Loucy (cell line): ENCODE measurements at regions not wholly inside any gene's neighbourhood (a gene's known extent, or its start where the extent isn't known, plus 50 kb on each side); places are given as distances from the start of the nearest gene placed in this dataset.

Experiments used
- H2AFZ ChIP-seq: fragments of 200-600 bp; sonication (generic); 2 replicates; pipeline ENCODE4 v1.6.0; 2016; ENCODE audit warnings: antibody characterized with exemption, mild to moderate bottlenecking, low read length, moderate library complexity
- H3F3A ChIP-seq: fragments of 200-600 bp; 2 replicates; pipeline ENCODE4 v1.6.0; 2016; ENCODE audit warnings: antibody characterized with exemption, low read depth, mild to moderate bottlenecking
- H3K27me3 ChIP-seq: fragments of 200-600 bp; sonication (generic); 2 replicates; pipeline ENCODE4 v1.6.1; 2014; ENCODE audit warnings: low read length, mild to moderate bottlenecking; ENCODE audit not compliant: insufficient read depth, poor library complexity, severe bottlenecking
- H3K36me3 ChIP-seq: fragments of 200-600 bp; sonication (generic); 2 replicates; pipeline ENCODE4 v1.6.1; 2016; ENCODE audit warnings: low read length; ENCODE audit not compliant: insufficient read depth
- H3K4me1 ChIP-seq: fragments of 200-600 bp; sonication (generic); 2 replicates; pipeline ENCODE4 v1.5.1; 2014; ENCODE audit warnings: low read length, mild to moderate bottlenecking; ENCODE audit not compliant: insufficient read depth, poor library complexity, severe bottlenecking
- H3K4me2 ChIP-seq: fragments of 200-600 bp; sonication (generic); 2 replicates; pipeline ENCODE4 v1.6.0; 2014; ENCODE audit warnings: antibody characterized with exemption, low read length, low read depth, mild to moderate bottlenecking; ENCODE audit not compliant: poor library complexity, severe bottlenecking
- H3K4me3 ChIP-seq: fragments of 200-600 bp; sonication (generic); 2 replicates; pipeline ENCODE4 v1.5.1; 2014; ENCODE audit warnings: low read length, mild to moderate bottlenecking, mixed read lengths; ENCODE audit not compliant: poor library complexity, severe bottlenecking
- H3K79me2 ChIP-seq: fragments of 200-600 bp; sonication (generic); 2 replicates; pipeline ENCODE4 v1.6.1; 2014; ENCODE audit warnings: low read length; ENCODE audit not compliant: insufficient read depth
- H3K9ac ChIP-seq: fragments of 200-600 bp; sonication (generic); 2 replicates; pipeline ENCODE4 v1.6.0; 2014; ENCODE audit warnings: mild to moderate bottlenecking, low read depth, low read length, moderate library complexity; ENCODE audit not compliant: poor library complexity, severe bottlenecking
- H3K9me2 ChIP-seq: fragments of 200-600 bp; sonication (generic); replicated peaks from 2 replicates; pipeline ENCODE4 v1.6.1; 2016; ENCODE audit warnings: low read depth, low read length, mixed read lengths
- H3K9me3 ChIP-seq: fragments of 200-600 bp; sonication (generic); 2 replicates; pipeline ENCODE4 v1.6.1; 2014; ENCODE audit warnings: mild to moderate bottlenecking, antibody characterized with exemption, low read length, low read depth; ENCODE audit not compliant: insufficient read depth
- H4K20me1 ChIP-seq: fragments of 200-600 bp; sonication (generic); 2 replicates; pipeline ENCODE4 v1.6.0; 2014; ENCODE audit warnings: antibody characterized with exemption, low read length, mild to moderate bottlenecking; ENCODE audit not compliant: insufficient read depth, poor library complexity, severe bottlenecking
- CTCF ChIP-seq: fragments of 200-600 bp; sonication (generic); conservative IDR thresholded peaks from 2 replicates; pipeline ENCODE4 v1.5.1; 2014; ENCODE audit warnings: mild to moderate bottlenecking, antibody characterized with exemption, low read length
- EZH2phosphoT487 ChIP-seq: fragments of 200-600 bp; IDR thresholded peaks from 2 replicates; pipeline ENCODE4 v1.6.1; 2018; ENCODE audit warnings: antibody characterized with exemption, mild to moderate bottlenecking, moderate library complexity, borderline replicate concordance

DNA sequence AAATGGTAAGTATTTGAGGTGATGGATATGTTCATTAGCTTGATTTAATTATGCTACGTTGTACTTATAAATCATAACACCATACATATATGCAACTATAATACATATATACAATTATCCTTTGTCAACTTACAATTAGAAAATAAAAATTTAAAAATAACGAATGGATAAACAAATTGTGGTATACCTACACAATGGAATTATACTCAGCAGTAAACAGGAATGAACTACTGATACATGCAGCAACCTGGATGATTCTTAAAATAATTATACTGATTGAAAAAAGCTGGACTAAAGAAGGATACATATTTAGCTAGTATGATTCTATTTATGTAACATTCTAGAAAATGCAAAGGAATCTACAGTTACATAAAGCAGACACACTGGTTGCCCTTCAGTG, 425.7 kb downstream of the DYNC2H1 start:
- H3K9ac ChIP-seq: no peak overlapping the region
- no peaks in the 10 kb centered on the region for H3K27me3 ChIP-seq
- no peaks in the 10 kb centered on the region for H3K9me3 ChIP-seq
- H3K79me2 ChIP-seq: no peaks in the 10 kb centered on the region
- no peak overlapping the region for H3K4me3 ChIP-seq
- H3K9me2 ChIP-seq: no peaks in the 10 kb centered on the region
- TF ChIP-seq EZH2phosphoT487: no peak
- no peak for TF ChIP-seq CTCF
- H3F3A ChIP-seq: no peaks in the 10 kb centered on the region
- H3K36me3 ChIP-seq: no peaks in the 10 kb centered on the region
- H2AFZ ChIP-seq: no peak overlapping the region
- H3K4me1 ChIP-seq: peaks cover 27% of the 10 kb centered on the region
- no peaks in the 10 kb centered on the region for H4K20me1 ChIP-seq
- no peak overlapping the region for H3K4me2 ChIP-seq

- Histone ChIP-seq H3K36me3 (no peaks in the 10 kb centered on the region), H3K4me3 (no peak overlapping the region), H3K27me3 (no peaks in the 10 kb centered on the region), H3K79me2 (no peaks in the 10 kb centered on the region), H3K4me2 (no peak overlapping the region), H3K9me2 (no peaks in the 10 kb centered on the region), H4K20me1 (no peaks in the 10 kb centered on the region), H3F3A (no peaks in the 10 kb centered on the region), H3K9me3 (peaks cover 5% of the 10 kb centered on the region; the same call in 1 of the 2 replicates), H3K9ac (no peak overlapping the region), H3K4me1 (peaks cover 27% of the 10 kb centered on the region), H2AFZ (no peak overlapping the region)
- TF ChIP-seq EZH2phosphoT487 (no peak), CTCF (no peak)
Measured at GRCh38 chr11:103536335-103536722, 427.1 kb downstream of the DYNC2H1 start.

- Histone ChIP-seq H3K9me3 (peaks cover 8% of the 10 kb centered on the region; the same call in 1 of the 2 replicates), H3K9ac (no peak overlapping the region), H2AFZ (peak overlapping the region; percentile 59), H3K4me3 (peak overlapping the region; percentile 39), H4K20me1 (no peaks in the 10 kb centered on the region), H3K27me3 (no peaks in the 10 kb centered on the region), H3K4me2 (peak overlapping the region; percentile 67), H3K79me2 (no peaks in the 10 kb centered on the region), H3K4me1 (peaks cover 27% of the 10 kb centered on the region), H3K36me3 (no peaks in the 10 kb centered on the region), H3F3A (no peaks in the 10 kb centered on the region), H3K9me2 (no peaks in the 10 kb centered on the region)
- TF ChIP-seq CTCF (peak; percentile 87), EZH2phosphoT487 (no peak)
Measured at GRCh38 chr11:103537904-103538502, 428.8 kb downstream of the DYNC2H1 start.
